ENCODE measurements at regions not wholly inside any gene's neighbourhood (a gene's known extent, or its start where the extent isn't known, plus 50 kb on each side); places are given as distances from the start of the nearest gene placed in this dataset.
"Not testable (repeated sequence)": the region's sequence is repeated elsewhere in the genome, so short reads cannot be mapped to it uniquely, and the experiment has no call there.

DNA sequence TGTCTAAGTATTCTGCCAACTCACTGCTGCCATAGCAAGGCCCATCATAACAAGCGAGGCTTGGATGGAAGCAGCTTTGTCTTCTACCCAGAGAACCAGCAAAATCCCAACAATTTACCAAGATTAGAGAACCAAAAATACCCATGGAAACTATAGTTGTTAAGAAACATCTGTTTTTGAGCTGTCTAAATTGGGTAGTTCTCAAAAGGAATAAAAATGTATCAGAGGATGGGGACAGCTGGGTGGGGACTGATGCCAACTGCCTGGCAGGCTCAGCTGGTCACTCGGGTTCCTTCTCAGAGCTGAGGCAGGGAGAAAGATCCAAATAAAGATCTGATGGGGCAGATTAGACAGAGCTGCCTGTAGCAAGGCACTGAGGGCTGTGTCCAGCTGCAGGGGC, 85.9 kb upstream of the GRK3 start (continued):
- TF ChIP-seq POLR2AphosphoS5 (IDR thresholded peaks at IDR 0.05; ENCODE audit: low read depth, low read length) (no peak), BACH1 (IDR thresholded peaks at IDR 0.05; ENCODE audit: low read length) (no peak), YY1 (IDR thresholded peaks at IDR 0.05; ENCODE audit: low read depth, low read length) (no peak)

DNA sequence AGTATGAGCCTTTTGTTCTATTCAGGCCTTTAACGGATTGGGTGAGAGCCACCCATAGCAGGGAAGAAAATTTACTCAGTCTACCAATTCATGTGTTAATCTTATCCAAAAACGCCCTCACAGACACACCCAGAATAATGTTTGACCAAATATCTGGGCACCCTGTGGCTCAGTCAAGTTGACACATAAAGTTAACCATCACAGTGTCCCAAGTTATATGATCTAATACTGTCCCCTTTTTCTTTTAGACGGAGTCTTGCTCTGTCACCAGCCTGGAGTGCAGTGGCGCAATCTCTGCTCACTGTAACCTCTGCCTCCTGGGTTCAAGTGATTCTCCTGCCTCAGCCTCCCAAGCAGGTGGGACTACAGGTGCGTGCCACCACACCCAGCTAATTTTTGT, 83.6 kb upstream of the GRK3 start:
- not testable (repeated sequence) for H3K79me1 ChIP-seq (ENCODE audit: low read depth, low read length); H3K4me2 ChIP-seq (ENCODE audit: insufficient read depth in 1 of 2, low read depth in 2 of 2, low read length in 2 of 2); H3K4ac ChIP-seq (replicated peaks; ENCODE audit: insufficient read length, low read depth, low read length); H2AFZ ChIP-seq (ENCODE audit: low read length); H4K91ac ChIP-seq (replicated peaks; ENCODE audit: insufficient read length, low read length); H3K9ac ChIP-seq (replicated peaks in 1 of 4; ENCODE audit: extremely low read depth in 1 of 4, low read depth in 3 of 4, low read length in 3 of 4); H3K9me3 ChIP-seq (ENCODE audit: insufficient read depth in 2 of 2, low read depth in 1 of 2, low read length in 1 of 2); H3K4me3 ChIP-seq (ENCODE audit: extremely low read depth in 1 of 4, insufficient read depth in 2 of 4, low read depth in 3 of 4, low read length in 4 of 4); H3K23me2 ChIP-seq (ENCODE audit: low read depth, low read length); DNase-seq (ENCODE audit: low read depth in 1 of 2, low spot score in 2 of 2); H4K5ac ChIP-seq (ENCODE audit: insufficient read length, low read depth, low read length); H3K36me3 ChIP-seq (ENCODE audit: control insufficient read depth in 2 of 4, insufficient read depth in 4 of 4, low read length in 3 of 4); H3K23ac ChIP-seq (ENCODE audit: insufficient read length); H2BK120ac ChIP-seq (replicated peaks; ENCODE audit: low read depth, low read length); H3K14ac ChIP-seq (ENCODE audit: insufficient read length); H3K18ac ChIP-seq (ENCODE audit: extremely low read depth, low read length); H2BK15ac ChIP-seq (ENCODE audit: low read length); H3K56ac ChIP-seq (replicated peaks; ENCODE audit: insufficient read length, low read depth, low read length); H3K27ac ChIP-seq (ENCODE audit: low read depth, low read length); FAIRE-seq; H3K27me3 ChIP-seq (replicated peaks in 1 of 4; ENCODE audit: control insufficient read depth in 3 of 4, extremely low read depth in 1 of 4, insufficient read depth in 3 of 4, low read length in 3 of 4); H2BK12ac ChIP-seq (ENCODE audit: low read depth, low read length); H2BK5ac ChIP-seq (ENCODE audit: low read depth, low read length); H2BK20ac ChIP-seq (ENCODE audit: low read length); H3K79me2 ChIP-seq (ENCODE audit: control insufficient read depth in 1 of 2, insufficient read depth in 2 of 2, low read length in 2 of 2); H2AK5ac ChIP-seq (ENCODE audit: low read depth, low read length); H4K20me1 ChIP-seq (replicated peaks in 1 of 2; ENCODE audit: control insufficient read depth in 1 of 2, insufficient read depth in 2 of 2, low read length in 2 of 2); H3K4me1 ChIP-seq (replicated peaks in 1 of 4; ENCODE audit: control insufficient read depth in 3 of 4, insufficient read depth in 4 of 4, low read length in 3 of 4); H4K8ac ChIP-seq (ENCODE audit: extremely low read depth, insufficient read depth, low read length)
- WGBS, 2 experiments (ENCODE audit: extremely low coverage in 1 of 2, insufficient coverage in 1 of 2, insufficient read length in 1 of 2, insufficient replicate concordance in 2 of 2, low coverage in 1 of 2, low lambda C conversion rate in 2 of 2, missing lambda C conversion rate in 1 of 2), result 89% methylated on average over 5 of the region's 5 CpGs; no CpG with 5 or more reads in 1 of the 2 experiments
- CTCF ChIA-PET (ENCODE audit: partially characterized antibody), result interaction anchor here (0.7 kb wide), 1 partner anchor 64 kb away, joined by 3 read pairs; no protein-coding TSS in a partner anchor
- POLR2A ChIA-PET (ENCODE audit: partially characterized antibody), result interaction anchor here (0.9 kb wide), 1 partner anchor 9 kb away, joined by 3 read pairs; no protein-coding TSS in a partner anchor

Data from H1 (cell line).